A673 (cell line): ENCODE measurements at regions not wholly inside any gene's neighbourhood (a gene's known extent, or its start where the extent isn't known, plus 50 kb on each side); places are given as distances from the start of the nearest gene placed in this dataset.

ENCODE experiments used
- CTCF ChIP-seq: fragments of 300-800, 200-600 bp; sonication (generic); conservative IDR thresholded peaks from 2 replicates; pipeline ENCODE4 v1.5.1; 2017; ENCODE audit warnings: low read depth, mild to moderate bottlenecking, antibody characterized with exemption, low read length, moderate library complexity, mixed read lengths
- EZH2 ChIP-seq: fragments of 200-600 bp; sonication (generic); IDR thresholded peaks from 2 replicates; pipeline ENCODE4 v1.6.1; 2017; ENCODE audit warnings: borderline replicate concordance, low read depth, mild to moderate bottlenecking, mixed read lengths, antibody characterized with exemption, low read length; ENCODE audit not compliant: poor library complexity, severe bottlenecking

GRCh38 chr6:147870506-147871110, 362.1 kb downstream of the SAMD5 start:
- TF ChIP-seq CTCF (no peak), EZH2 (no peak)
